GM21576 (cell line): ENCODE measurements at regions not wholly inside any gene's neighbourhood (a gene's known extent, or its start where the extent isn't known, plus 50 kb on each side); places are given as distances from the start of the nearest gene placed in this dataset.

Source experiments
- ATAC-seq: cut with Tn5 transposase; IDR thresholded peaks from one replicate; pipeline ENCODE4 v1.9.1; 2021; ENCODE audit warnings: mild to moderate bottlenecking, moderate library complexity; ENCODE audit not compliant: unreplicated experiment

DNA sequence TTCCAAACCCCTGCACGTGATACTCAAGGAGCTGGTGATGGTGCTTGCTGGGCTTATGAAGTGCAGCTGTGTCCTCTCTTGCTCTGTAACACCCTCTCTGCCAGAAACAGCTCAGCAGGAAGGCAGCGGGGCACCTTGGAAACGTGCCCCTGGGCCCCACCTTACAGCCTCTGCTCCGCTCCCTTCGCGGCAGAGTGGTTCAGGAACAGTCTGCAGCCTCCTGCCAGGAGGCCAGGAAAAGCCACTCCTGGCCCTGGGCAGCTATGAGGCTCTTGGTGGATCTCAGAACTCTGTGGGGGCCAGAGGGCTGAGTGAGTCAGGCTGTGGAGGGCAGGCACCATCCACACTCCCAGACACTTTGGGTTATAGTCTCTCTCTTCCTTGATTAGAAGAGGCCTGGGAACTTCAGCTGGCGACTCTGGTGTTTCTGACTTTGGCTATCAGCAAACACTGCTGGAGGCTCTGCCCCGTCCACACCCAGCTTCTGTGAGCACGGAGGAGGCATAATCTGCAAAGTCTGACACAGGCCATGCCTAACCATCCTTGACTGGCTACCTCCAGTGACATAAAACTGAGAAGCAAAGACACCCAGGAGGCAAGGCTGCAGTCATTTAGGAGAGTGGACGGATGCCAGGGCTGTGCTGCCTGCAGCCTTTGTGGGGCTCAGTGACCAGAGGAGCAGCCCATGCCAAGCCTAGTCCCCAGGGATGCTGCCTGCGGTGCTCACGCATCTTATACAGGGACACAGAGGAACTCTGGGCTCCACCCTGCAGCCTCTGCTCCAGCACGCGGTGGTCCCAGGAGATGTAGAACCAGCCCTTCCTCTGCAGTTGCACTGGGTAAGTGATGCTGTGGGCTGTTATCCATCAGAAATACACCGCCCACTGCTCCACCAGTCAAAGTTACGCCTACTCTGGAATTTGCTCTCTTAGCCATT, 65.3 kb downstream of the METRNL start:
- ATAC-seq: no peak

- no peak for ATAC-seq
Observed at GRCh38 chr17:83145358-83145738, 65.9 kb downstream of the METRNL start.

DNA sequence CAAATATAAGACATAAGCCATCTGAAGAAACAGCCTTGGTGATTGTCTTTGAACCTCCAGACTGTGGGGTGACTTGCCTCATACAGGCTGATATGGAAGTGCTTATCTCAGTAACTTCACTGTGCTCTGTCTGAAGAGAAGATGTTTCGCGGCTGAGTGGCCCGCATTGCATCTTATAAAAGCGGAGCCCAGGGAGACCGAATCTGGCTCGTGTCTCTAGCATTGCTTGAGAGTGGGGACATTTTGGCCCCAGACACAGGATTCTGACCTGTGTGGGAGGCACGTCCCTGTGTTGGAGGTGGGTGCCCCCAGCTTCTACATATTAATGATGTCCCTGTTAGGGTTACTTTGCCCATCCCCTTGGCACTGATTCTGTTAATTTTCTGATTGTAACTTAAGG, 66.4 kb downstream of the METRNL start:
- ATAC-seq: no peak

- no peak for ATAC-seq
Observed at GRCh38 chr17:83146347-83146746, 66.9 kb downstream of the METRNL start.

DNA sequence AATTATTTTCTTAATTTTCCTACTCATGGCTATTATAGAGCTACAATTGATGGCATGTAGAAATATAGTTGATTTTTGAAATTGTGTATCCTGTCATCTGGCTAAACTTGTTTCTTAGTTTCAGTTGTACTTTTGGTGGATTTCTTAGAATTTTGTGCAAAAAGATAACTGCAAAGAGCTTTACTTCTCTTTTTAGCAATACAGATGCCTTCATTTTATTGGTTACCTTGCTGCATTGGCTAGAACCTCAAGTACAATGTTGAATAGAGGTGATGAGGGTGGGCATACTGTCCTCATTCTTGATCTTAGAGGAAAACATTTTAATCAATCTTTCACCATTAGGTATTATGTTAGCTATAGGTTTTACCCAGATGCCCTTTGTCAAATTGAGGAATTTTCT, 67.9 kb downstream of the METRNL start:
- ATAC-seq: no peak

- ATAC-seq: no peak
Observed at GRCh38 chr17:83148317-83149028, 69.1 kb downstream of the METRNL start.

DNA sequence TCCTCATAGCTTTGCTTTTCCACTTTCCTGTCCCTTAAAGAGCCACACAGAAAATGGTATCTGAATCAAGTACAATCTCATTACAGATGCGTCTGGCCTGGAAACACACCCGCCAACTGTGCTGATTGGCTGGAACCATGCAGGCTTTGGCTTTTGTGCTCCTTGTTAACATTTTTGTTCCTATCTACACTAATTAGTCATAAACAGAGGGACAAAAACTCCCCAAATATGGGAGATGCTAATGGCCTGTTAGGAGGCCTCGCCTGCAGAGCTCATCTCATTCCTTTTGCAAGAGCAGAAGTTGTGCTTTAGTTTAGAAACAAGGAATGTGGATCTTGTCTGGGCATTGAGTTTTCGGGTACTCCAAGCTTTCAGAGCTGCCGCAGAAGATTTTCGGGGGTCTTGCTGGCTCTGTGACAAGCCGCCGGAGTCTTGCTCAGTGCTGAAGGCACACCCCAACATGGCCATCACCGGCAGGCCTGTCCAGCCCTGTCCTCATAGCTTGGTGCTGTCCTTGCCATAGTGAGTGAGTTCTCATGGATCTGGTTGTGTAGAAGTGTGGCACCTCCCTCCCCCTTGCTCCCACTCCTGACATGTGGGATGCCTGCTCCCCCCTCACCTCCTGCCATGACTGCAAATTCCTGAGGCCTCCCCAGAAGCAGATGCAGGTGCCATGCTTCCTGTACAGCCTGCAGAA, 69.8 kb downstream of the METRNL start:
- ATAC-seq: no peak

- no peak for ATAC-seq
Observed at GRCh38 chr17:83149761-83150251, 70.4 kb downstream of the METRNL start.

DNA sequence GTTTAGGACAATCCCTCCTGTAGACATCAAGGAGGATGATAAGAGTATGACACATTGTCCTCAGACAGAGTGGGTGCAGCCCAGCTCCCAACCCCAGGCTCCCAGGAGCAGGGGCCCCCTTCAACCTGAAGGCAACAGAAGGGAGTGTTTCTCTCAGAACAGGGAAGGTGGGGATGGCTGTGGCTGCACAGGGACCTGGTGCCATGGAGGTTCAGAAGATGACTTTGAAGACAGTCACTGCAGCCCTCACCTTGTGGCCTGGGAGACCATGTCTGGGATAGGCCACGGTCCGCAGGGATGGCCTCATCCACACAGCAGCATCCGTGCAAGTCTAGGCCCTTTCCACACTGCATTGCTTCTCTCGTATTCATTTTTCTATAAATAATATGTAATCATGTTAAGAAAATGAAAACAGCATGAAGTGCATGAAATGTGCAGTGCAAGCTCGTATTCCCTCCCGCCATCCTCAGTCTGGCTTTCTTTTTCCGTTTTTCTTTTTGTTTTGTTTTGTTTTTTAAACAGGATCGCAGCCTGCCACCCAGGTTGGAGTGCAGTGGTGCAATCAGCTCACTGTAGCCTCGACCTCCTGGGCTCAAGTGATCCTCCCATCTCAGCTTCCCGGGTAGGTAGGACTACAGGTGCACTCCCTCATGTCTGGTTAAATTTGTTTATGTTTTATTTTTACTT, 71.1 kb downstream of the METRNL start:
- no peak for ATAC-seq

GRCh38 chr17:83151056-83151441, 71.6 kb downstream of the METRNL start:
- ATAC-seq: no peak

- no peak for ATAC-seq
Observed at GRCh38 chr17:83151442-83152226, 72.2 kb downstream of the METRNL start.

DNA sequence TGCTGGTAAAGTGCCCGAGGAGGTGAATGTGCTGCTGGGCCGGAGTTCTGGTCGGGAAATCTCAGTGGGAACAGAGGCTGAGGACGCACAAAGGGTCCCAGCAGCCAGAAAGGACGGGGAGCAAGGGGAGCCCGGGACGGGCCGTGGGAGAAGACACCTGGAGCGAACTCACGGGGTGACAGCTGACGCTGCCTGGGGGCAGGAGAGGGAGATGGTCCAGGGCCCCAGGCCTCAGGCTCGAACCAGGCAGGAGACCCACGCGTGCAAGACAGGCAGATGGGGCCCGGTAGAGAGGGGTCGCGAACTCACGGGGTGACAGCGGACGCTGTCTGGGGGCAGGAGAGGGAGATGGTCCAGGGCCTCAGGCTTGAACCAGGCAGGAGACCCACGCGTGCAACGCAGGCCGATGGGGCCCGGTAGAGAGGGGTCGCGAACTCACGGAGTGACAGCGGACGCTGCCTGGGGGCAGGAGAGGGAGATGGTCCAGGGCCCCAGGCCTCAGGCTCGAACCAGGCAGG, 72.9 kb downstream of the METRNL start:
- no peak for ATAC-seq

- ATAC-seq: no peak
Observed at GRCh38 chr17:83152745-83153611, 73.6 kb downstream of the METRNL start.

DNA sequence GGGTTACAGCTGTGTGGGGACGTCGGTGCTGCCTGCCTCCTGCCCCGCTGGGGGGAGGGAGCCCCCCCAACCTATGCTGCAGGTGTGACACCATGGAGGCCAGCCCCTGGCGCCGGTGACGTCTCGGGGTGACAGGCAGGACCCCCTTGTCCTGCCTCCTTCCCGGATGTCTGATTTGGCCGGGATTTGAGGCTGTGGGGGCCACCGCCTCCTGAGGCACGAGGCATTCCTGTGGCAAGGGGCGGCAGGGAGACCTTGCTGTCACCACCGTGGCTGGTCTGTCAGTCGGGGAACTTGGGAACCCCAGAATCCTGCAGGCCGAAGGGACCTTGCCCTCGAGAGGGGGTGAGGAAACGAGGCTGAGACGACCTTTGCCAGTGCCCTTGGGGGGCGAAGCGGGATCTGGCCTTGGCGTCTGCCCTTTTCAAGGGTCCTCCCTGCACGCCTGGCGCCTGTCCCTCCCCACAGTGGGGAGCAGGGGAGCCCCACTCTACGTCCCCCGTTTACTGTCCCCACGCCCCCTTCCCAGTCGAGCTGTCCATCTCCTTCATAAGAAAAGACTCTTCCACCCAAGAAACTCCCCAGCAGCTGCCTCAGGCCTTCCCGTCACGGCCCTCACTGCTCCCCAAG, 74.4 kb downstream of the METRNL start:
- no peak for ATAC-seq

- ATAC-seq: no peak
Observed at GRCh38 chr17:83154311-83155127, 75.1 kb downstream of the METRNL start.

- ATAC-seq: no peak
Observed at GRCh38 chr17:83155128-83156121, 76.0 kb downstream of the METRNL start.
